ENCODE measurements at regions not wholly inside any gene's neighbourhood (a gene's known extent, or its start where the extent isn't known, plus 50 kb on each side); places are given as distances from the start of the nearest gene placed in this dataset.

DNA sequence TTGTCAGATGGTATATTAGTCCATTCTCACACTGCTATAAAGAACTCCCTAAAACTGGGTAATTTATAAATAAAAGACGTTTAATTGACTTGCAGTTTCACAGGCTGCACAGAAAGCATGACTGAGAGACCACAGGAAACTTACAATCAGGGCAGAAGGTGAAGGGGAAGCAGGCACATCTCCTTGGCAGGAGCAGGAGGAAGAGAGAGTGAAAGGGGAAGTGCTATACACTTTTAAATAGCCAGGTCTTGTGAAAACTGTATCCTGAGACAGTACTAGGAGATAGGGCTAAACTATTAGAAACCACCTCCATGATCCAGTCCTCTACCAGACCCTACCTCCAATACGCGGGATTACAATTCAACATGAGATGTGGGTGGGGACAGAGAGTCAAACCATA lies 193.9 kb upstream of the KCNG1 start:
- DNase-seq = no peak

DNA sequence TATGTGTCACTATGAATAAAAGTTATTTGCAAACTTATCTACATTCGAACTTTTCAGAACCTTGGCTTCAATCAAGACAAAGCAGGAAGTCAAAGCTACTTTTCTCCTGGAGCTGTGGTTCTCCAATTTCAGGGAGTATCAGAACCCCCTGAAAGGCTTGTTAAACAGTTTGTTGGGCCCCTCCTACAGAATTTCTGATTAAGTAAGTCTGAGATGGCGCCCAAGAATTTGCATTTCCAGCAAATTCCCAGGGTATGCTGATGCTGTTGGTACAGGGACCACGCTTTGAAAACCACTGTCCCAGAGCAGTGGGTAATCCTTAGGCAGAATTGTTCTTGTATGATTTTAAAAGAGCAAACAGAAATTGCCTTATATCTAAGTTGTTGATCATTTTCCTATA lies 189.9 kb upstream of the KCNG1 start:
- no peak for DNase-seq

DNA sequence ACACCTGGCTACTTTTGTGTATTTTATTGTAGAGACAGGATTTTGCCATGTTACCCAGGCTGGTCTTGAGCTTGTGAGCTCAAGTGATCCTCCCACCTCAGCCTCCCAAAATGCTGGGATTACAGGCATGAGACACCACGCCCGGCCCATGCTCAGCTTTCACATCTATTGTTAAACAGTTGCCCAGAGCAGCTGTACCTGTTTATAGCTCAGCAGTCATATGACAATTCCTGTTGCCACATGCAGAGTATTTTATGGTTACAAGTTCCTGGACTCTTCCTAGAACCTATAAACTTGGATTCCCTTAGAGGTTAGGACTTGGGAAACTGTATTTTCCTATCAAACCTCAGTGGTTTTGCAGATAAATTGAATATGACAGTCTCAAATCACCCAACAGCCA lies 188.3 kb upstream of the KCNG1 start:
- DNase-seq = no peak

DNA sequence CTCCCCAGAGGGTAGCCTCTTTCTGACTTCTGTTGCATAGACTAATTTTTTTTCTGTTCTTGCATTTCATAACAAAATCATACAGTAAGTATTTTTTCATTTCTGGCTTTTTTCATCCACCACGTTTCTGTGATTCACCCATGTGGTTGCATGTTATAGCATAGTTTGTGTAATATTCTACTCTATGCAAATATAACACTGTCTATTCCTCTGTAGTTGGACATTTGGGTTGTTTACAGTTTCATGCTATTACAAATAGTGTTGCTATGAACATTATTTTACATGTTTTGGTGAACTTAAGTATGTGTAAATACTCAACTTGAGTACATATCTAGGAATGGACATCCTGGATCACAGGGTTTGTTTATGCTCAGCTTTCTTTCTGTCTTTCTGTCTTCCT lies 187.2 kb upstream of the KCNG1 start:
- DNase-seq = no peak

DNA sequence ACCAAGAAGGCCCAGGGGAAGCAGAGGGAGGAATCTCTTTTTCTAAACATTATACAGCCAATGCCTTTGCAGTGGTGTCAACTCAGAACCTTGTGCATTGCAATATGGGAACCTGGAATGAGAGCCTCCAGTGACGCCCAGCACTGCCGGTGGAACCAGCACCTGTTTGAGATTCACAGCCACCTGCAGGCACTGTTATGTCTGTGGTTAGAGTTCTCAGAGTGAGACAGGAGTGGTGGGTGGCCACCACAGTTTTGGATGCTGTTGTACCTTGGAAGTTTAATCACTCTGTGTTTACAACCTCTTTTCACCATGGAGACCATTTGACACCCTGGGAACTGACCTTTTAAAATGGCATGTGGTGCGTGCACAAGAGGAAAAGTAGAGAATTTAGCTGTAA lies 185.3 kb upstream of the KCNG1 start:
- no peak for DNase-seq

DNA sequence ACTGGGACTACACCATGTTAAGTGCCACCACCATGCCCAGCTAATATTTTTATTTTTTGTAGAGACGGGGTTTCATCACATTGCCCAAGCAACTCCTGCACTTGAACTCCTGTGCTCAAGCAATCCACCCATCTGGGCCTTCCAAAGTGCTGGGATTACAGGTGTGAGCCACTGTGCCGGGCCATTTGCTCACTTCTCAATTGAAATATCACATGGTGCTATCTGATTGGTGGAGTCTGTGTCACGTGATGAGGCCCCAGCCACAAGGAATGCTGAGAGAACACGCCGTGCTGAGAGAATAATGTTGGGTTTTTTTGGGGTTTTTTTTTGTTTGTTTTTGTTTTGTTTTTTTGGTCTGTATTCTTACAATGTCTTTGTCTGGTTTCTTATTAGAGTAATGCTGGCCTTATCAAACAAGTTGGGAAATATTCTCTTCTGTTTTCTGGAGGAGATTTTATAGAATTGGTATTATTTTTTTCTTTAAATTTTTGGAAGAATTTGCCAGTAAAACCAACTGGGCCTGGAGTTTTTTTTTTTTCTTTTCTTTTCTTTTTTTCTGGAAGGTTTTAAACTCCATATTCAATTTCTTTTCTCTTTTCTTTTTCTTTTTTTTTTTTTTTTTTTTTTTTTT lies 183.2 kb upstream of the KCNG1 start:
- no peak for DNase-seq

DNA sequence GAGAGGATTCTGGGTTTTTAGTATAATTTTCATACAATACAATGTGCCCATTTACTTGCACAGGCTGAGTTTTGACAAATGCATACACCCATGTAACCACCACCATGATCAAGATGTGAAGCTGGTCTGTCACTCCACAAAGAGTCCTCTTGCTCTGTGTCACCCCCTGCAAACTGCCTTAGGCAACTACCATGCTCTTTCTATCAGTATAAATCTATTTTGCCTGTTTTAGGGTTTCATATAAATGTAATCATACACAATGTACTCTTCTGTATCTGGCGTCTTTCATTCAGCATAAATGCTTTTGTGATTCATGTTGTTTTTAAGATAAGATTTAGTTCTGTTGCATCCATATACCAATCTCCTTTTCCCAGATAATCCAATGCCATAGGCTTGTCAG lies 181.9 kb upstream of the KCNG1 start:
- no peak for DNase-seq

DNA sequence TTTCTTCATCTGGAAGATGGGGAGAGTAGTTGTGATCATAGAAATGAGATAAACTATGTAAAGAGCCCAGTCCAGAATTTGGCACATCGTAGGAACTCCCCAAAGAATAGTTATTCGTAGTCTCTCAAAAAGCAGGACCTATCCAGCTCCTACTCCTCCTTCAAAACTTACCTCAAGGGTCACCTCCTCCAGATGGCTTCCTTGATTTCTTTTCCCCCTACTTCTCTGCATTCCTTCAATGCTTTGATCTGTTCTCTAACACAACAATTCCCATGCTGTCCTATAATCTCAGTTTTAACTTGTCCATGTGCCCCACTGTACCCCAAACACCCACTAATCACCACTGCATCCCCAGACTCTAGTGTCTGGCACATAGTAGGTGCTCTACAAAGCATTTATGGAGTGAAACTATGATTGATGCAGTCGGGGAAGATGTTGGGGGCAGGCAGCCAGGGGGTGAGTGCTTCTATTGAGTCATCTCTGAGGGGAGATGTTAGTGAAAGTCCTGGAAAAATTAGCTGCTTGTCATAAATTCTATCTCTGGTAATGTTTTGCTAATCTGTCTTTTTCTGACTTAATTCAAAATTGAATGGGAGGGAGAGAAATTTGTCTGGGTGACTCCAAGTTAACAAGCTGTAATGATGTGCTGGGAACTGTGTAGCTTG lies 181.3 kb upstream of the KCNG1 start:
- no peak for DNase-seq

DNA sequence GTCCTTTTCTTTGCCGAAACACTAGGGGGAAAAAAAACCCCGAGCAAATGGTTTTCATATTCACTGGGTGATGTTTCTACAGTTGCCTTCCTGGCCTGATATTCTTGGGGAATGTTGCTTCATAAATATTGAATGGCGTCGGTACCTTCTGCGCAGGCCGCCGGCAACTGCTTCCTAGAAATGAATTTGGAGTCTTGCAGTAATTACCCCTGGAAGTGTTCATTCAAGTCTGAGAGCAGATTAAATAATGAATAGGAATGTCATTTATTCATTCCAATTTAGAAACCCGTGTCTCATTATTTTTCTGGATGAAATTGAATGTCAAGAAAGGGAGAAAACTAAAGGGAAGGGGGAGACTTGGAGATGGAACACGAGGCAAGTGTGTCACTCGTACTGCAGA lies 179.4 kb upstream of the KCNG1 start:
- no peak for DNase-seq

DNA sequence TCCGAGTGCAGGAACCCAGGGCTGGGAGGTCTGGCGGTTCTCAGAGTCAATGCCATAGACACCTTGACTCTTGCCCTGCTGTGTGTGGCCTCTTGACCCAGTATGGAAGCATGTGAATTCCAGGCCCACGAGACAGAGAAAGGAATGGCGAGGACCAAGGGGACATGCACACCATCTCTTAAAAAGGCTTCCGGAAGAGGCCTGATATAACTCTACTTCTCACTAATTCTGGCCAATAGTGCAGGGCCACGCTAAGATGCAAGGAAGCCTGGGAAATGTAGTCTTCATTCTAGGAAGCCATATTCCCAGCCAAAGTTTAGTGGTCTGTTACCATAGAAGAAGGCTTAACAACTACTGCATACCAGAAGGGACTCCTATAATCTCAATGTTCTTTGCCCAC lies 177.0 kb upstream of the KCNG1 start:
- DNase-seq = no peak

DNA sequence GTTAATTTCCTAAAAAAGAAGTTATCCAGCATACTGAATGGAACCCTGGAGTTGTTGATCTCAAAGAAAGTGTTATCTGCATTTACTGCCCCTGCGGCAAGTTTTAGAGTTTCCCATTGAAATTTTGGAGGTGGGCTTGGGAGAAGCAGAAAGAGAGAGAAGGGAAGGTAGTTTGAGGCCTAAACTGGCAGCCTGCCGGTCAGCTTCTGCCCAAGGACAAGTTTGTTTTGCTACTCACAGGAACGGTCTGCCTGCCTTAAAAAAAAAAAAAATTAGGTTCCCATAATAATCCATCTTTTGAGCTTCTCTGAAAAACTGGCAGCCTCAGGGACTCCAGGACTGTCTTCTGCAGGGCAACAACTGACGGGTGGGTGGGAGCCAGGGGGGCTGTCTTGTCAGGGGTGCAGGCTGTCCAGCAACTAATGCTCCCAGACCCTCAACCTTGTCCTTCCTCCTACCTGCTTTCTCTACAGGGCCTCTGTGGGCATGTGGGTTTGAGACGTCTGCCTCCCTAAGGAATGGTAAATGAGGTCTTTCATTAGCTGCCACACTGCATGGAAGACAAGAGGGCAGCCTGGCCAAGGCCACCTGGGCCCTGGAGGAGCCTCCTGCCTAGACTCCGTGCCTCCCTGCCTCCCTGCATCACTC lies 176.1 kb upstream of the KCNG1 start:
- DNase-seq = no peak

DNA sequence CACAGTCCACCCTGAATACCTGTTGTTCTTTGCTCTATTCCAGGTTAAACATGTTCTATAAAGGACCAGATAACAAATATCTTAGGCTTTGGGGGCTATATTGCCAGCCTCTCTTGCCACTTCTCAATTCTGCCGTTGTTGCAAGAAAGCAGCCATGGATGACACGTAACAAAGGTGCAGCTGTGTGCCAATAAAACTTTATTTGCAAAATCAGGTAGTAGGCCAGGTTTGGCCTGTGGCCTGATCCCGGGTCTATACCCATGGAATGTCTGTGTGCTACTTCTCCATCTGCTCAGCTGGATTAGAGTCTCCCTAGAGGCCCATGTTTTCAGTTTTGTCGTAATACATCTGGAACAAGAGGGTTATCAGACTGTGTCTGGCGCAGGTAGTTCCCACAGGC lies 175.3 kb upstream of the KCNG1 start:
- DNase-seq = no peak

DNA sequence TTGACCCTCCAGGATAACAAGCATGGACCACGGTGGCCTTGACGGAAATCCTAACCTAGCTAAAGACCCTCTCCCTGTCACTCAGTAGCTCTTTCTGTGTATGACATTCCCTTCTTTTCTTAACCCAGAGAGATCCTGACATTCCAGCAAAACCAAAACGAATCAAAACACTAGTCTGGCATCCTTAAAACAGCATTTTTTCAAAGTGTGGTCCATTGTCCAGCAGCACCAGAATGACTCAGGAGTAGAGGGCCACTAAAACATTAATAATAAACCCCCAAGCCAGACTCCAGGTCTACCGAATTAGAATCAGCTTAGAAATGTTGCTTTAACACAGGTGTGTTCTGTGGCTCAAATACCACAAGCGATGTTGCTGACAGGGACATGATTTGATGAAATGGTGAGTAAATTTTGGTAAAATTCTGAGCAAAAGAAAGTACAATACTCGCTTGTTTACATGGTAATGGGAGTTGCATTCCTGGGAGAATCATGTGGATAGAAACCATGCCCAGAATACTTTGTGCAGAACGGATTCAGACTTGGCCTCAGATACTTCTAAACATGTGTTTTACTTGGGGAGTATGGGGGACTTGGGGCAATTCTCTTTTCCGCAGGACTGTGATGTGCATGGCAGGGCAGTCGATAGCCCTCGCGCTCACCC lies 174.2 kb upstream of the KCNG1 start:
- no peak for DNase-seq

DNA sequence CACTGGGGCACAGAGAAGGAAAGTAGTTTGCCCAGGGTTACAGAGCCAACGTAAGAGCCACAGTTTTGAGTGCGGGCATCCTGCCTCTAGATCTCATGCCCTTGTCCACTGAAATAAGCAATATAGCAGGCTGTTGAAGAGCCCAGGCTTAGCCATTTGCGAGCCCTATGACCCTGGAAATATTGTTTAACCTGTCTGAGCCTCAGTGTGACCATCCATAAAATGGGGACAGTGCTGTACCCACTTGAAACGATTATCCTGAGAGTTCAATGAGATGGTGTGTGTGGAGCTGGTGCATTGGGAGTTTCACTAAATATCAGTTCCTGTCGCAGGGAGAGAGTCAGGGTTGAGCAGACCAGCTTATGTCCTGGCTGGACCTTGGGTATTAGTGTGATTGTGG lies 173.1 kb upstream of the KCNG1 start:
- DNase-seq = no peak

DNA sequence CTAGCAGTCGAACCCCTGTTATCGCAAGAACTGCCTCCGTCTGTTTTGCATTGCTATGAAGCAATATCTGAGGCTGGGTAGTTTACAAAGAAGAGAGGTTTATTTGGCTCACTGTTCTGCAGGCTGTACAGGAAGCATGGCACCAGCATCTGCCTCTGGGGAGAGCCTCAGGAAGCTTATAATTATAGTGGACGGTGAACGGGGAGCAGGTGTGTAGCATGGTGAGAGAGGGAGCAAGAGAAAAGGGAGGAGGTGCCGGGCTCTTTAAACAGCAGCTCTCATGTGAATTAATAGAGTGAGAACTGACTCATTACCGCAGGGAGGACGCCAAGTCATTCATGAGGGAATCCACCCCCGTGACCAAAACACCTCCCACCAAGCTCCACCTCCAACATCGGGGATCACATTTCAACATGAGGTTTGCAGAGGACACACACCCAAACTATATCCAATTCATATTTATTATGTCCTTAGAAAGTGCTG lies 172.6 kb upstream of the KCNG1 start:
- no peak for DNase-seq

DNA sequence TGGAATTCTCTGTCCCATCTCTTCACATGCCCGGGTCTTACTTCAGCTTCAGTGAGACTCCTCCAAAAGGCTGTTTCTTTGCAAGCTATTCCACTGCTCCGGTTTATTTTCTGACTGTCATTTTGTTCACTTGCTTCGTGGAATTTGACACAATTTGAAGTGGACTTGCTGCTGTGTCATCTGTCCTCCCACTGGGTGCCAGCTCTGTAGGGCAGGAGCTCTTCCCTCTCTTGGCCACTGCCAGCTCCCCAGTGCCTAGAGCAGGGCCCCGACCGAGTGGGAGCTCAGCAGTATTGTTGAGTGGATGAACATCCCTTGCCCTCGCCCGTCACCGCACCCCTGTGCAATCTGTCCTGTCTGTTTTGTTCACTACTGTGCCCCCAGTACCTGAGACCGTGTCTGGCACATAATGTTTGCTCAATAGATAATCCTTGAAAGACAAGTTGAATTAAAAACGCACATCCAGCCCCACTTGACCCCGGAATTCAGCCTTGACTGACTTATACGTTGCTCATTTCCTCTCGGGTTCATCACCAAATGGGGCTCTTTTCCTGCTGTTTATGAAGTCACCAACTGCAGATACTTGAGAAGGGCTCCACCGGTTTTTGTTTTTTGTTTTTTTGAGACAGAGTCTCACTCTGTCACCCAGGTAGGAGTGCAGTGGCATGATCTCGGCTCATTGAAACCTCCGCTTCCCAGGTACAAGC lies 170.3 kb upstream of the KCNG1 start:
- no peak for DNase-seq

DNA sequence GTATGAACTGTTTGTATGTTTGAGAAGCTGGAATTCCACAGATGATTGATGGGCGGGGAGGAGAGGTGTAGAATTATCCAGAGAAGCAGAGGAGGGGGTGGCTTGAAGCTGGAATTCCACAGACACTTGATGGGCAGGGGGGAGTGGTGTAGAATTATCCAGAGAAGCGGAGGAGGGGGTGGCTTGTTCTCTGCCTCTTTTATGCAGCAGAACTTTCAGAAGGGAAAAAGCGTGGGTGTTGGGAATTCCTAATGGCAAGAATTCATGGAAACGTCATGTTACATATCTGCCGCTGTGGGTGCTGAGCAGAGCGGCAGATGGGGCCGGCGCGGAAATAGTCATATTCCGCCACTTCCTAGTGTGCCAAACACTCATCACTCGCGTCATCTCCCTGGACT lies 167.9 kb upstream of the KCNG1 start:
- no peak for DNase-seq

DNA sequence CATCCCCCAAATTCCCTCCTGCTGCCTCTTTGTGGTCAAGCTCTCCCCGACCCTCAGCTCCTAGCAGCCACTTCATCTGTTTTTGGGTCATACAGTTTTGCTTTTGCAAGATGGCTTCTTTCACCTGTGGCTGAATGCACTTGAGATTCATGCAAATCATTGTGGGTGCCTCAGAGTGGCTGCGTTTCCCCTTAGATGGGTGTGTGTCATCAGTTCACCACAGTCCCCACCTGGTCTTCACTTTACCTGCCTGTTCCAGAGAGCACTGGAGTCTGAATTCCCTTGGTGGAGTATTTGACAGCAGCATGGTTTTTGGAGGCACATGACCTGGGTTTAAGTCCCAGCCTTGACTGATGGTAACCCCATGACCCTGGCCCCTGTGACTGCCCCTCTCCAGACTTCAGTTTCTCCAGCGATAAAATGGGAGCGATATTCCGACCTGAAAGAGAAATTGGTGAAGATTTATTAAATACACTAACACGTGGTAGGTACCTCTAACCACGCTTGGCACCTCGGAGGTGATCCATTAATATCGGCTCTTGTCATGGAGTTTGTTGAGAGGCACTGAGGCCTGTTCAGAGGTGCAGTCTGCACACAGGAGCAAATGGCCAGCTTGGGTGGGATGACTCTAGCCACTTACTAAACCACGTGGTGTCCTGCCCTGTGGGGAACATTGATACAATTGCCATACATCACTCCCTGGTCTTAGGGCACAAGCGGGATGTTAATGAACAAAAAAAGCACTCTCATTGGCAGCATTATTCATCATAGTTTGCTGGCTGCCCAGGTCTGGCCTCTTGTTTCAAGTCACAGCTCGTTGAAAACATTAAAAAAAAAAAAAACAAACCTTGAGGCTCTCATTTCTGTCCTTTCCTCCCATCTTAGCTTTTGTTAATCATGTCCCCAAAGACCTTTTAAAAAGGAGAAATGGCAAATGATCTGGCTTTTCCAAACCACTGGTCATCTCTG lies 167.2 kb upstream of the KCNG1 start:
- DNase-seq = no peak

DNA sequence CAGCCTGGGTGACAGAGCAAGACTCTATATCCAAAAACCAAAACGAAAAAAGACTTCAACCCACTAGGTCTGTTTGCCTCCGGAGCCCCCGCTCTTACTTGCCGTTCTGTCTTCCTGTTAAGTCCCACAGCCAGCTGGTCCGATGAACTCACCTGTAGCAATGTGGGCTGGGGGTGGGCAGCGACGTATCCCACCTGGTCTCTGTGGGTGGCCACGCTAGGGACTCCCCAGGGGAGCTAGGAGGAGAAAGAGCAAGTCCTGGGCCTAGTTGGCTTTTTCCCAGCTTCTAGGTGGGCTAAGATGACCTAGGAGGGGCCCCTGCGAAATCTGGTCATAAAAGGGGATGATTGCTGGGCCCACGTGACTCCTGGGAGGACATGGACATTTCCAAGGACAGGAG lies 166.0 kb upstream of the KCNG1 start:
- DNase-seq = no peak

DNA sequence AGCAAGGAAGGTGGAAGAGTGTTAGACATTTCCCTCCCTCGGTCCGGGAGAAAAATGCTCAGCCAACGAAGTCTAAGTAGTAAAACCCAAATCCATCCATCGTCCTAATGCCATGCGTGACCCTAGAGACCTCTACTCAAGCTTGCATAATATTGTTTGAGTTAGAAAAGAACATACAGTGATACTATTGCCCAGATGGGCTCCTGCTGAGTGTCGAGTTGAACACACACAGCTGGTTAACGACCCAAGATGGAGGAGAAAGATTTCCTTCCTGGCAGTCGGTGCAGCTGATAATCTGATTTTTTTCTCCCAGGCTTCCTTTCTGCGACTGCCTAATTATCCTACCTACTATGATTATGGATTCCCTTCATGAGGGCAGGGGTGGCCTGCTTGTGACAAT lies 164.4 kb upstream of the KCNG1 start:
- DNase-seq = no peak

DNA sequence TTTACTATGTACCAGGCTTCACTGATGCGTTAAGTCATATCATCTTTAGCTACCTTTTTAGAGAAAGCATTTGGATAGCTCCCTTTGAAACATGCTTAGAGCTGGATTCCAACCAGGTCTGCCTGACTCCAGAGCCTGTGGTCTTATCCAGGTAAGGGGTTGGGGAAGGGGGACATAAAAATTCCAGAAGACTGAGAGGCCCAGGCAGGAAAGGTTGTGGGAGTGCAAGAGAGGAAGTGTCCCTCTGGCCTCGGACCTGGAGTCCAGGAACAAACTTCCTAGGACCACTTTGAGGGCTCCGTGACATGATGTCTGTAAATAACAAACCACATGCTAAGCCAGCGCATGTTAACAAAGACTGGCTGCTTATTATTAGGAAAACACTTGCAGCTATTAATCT lies 163.0 kb upstream of the KCNG1 start:
- no peak for DNase-seq

DNA sequence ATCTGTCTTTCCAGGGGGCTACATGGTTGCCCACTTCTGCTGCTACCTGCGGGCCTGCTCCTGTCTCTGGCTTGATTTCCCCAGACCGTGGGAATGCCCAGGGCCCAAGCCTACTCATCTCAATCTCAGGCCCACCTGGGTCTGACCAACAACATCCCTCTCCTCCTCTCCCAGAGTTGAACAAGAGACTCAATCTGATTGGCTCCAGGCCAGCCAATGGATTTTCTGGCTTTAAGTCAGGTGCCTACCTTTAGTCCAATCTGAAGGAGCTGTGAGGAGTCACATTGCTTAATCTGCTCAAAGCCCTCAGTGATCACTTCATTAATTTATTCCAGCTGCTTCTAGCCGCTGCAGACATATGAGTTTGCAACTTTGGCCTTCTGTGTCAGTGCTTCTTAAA lies 162.4 kb upstream of the KCNG1 start:
- DNase-seq = no peak

All from GOT3 (cell line).